T-cell (primary cell): ENCODE measurements at regions not wholly inside any gene's neighbourhood (a gene's known extent, or its start where the extent isn't known, plus 50 kb on each side); places are given as distances from the start of the nearest gene placed in this dataset.

Source experiments
- ATAC-seq, 4 experiments: fragments of 200-7000 bp in 3 of 4; fragments of 150-1000 bp in 1 of 4; cut with Tn5 transposase; replicated peaks in 1 of 4; 1 replicate in 3 of 4; 2 replicates in 1 of 4; pipeline ENCODE4 v1.10.0; 2021; ENCODE audit warnings: moderate library complexity in 3 of 4, mild to moderate bottlenecking in 2 of 4, moderate number of reproducible peaks in 1 of 4
- CTCF ChIA-PET, 2 donors: fragments of 300-600 bp; sonication (Branson Sonifier 250); formaldehyde crosslinking; loops; one replicate each; lab custom pipeline; 2022; ENCODE audit warnings: antibody characterized with exemption in 2 of 2; lab: Charles Lee
- POLR2A ChIA-PET, 2 donors: fragments of 300-600 bp; sonication (Branson Sonifier 250); formaldehyde crosslinking; loops; one replicate each; lab custom pipeline; 2022; ENCODE audit warnings: antibody characterized with exemption in 2 of 2; lab: Charles Lee
- DNase-seq, 35 experiments: peaks; one replicate each; pipeline versions ENCODE4 v3.0.0 to v3.0.0-alpha.2; 2013 to 2023
- H3K27ac ChIP-seq: one replicate; pipeline ENCODE4 v1.5.1; 2013; ENCODE audit warnings: low read length
- H3K27me3 ChIP-seq, 2 experiments: replicated peaks in 1 of 2; 1 replicate in 1 of 2; 2 replicates in 1 of 2; pipeline versions ENCODE4 v1.6.1 to v1.7.0; 2013; ENCODE audit warnings: low read length in 1 of 2, mixed read lengths in 1 of 2; ENCODE audit not compliant: control insufficient read depth in 2 of 2, insufficient read depth in 2 of 2; ENCODE audit errors: extremely low read depth in 1 of 2
- H3K36me3 ChIP-seq, 2 donors: 1 replicate in 1 of 2; 2 replicates in 1 of 2; pipeline versions ENCODE4 v1.6.1 to v1.7.0; 2013; ENCODE audit warnings: low read length in 1 of 2; ENCODE audit not compliant: control insufficient read depth in 2 of 2, insufficient read depth in 1 of 2; ENCODE audit errors: extremely low read depth in 1 of 2
- H3K4me1 ChIP-seq, 2 experiments: 1 replicate in 1 of 2; 2 replicates in 1 of 2; pipeline versions ENCODE4 v1.6.1 to v1.7.0; 2013; ENCODE audit warnings: low read length in 2 of 2, mixed read lengths in 1 of 2; ENCODE audit not compliant: insufficient read depth in 2 of 2, control insufficient read depth in 1 of 2; ENCODE audit errors: extremely low read depth in 1 of 2
- H3K4me3 ChIP-seq, 2 donors: 1 replicate in 1 of 2; 2 replicates in 1 of 2; pipeline versions ENCODE4 v1.5.1 to v1.7.0; 2013; ENCODE audit warnings: mild to moderate bottlenecking in 2 of 2, low read length in 1 of 2, moderate library complexity in 1 of 2; ENCODE audit not compliant: control insufficient read depth in 1 of 2; ENCODE audit errors: extremely low read depth in 1 of 2
- H3K9me3 ChIP-seq: 2 replicates; pipeline ENCODE4 v1.7.0; 2013
- H3K27ac Mint-ChIP-seq, 2 donors: one replicate each; pipeline ENCODE4 v1.8.0; 2020 to 2021; ENCODE audit warnings: mild to moderate bottlenecking in 2 of 2, mixed read lengths in 2 of 2
- H3K27me3 Mint-ChIP-seq, 2 donors: one replicate each; pipeline ENCODE4 v1.8.0; 2021 to 2022; ENCODE audit warnings: mixed read lengths in 2 of 2
- H3K36me3 Mint-ChIP-seq: one replicate; pipeline ENCODE4 v1.8.0; 2021; ENCODE audit warnings: mixed read lengths
- H3K4me1 Mint-ChIP-seq, 3 donors: one replicate each; pipeline ENCODE4 v1.8.0; 2020 to 2022; ENCODE audit warnings: mixed read lengths in 3 of 3, mild to moderate bottlenecking in 1 of 3
- H3K4me3 Mint-ChIP-seq, 3 donors: one replicate each; pipeline ENCODE4 v1.8.0; 2020 to 2022; ENCODE audit warnings: mild to moderate bottlenecking in 3 of 3, mixed read lengths in 3 of 3, moderate library complexity in 3 of 3
- H3K9me3 Mint-ChIP-seq, 3 donors: one replicate each; pipeline ENCODE4 v1.8.0; 2020 to 2022; ENCODE audit warnings: mixed read lengths in 3 of 3
- WGBS: methylation state at CpG from one replicate; pipeline ENCODE4 v1.1.5; 2013; ENCODE audit warnings: missing lambda C conversion rate; ENCODE audit not compliant: insufficient coverage; 5-methylcytosine and 5-hydroxymethylcytosine counted together

DNA sequence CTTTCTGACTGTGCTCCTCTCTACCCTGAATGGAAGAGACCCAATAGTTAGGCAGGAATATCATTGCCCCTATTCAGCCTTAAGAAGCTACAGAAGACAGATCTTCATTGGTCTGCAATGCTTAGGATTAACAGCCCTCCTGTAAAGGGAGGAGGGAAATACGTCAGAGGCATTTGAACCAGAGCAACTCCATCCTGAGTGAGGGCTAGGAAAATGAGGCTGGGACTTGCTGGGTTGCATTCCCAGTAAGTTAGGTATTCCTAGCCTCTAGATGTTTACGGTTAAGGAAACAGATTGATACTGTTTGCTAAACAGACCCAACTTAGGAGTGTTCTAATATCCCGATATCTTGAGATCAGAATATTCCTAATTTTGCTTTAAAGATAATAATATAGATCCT is 63.5 kb downstream of the PCDH18 start:
- Histone ChIP-seq H3K27ac (no peak overlapping the region), H3K9me3 (no peaks in the 10 kb centered on the region), H3K4me1 (no peaks in the 10 kb centered on the region), H3K4me3 (no peak overlapping the region), H3K36me3 (no peaks in the 10 kb centered on the region), H3K27me3 (no peaks in the 10 kb centered on the region)
- no peaks in the 10 kb centered on the region for H3K36me3 Mint-ChIP-seq
- 50% methylated on average over 1 of the region's 3 CpGs for WGBS
- ATAC-seq (no peak), DNase-seq (no peak)
- no peak overlapping the region for H3K4me3 Mint-ChIP-seq
- H3K9me3 Mint-ChIP-seq = peaks cover 9 to 24% (median 12%) of the 10 kb centered on the region in 3 donors
- H3K27ac Mint-ChIP-seq = no peak overlapping the region
- ChIA-PET CTCF (no interaction called here), POLR2A (no interaction called here)
- no peaks in the 10 kb centered on the region for H3K27me3 Mint-ChIP-seq
- H3K4me1 Mint-ChIP-seq = no peaks in the 10 kb centered on the region

DNA sequence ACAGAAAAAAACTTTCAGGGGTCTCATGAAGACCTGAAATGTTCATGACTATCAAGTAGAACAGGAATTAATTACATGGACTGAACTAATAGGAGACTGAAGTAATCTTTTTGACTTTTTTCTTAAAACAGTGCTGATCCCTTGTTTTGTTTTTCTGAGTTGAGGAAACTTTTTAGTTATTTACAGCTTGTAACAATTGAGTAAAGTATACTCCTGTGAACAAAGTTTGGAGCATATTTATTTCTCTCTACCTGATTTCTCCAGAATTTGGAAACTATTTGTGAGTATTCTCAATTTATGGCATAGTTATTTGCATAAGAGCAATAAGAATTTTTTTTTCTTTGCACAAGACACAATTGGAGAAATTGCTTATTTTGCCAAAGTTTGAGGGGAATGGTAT is 64.8 kb downstream of the PCDH18 start:
- POLR2A ChIA-PET = no interaction called here
- DNase-seq (no peak), ATAC-seq (no peak)
- Mint-ChIP-seq H3K9me3 (peaks cover 12 to 25% (median 15%) of the 10 kb centered on the region in 3 donors), H3K36me3 (no peaks in the 10 kb centered on the region), H3K27ac (no peak overlapping the region), H3K4me3 (no peak overlapping the region), H3K27me3 (no peaks in the 10 kb centered on the region), H3K4me1 (no peaks in the 10 kb centered on the region)
- H3K27ac ChIP-seq = no peak overlapping the region
- H3K4me3 ChIP-seq = no peak overlapping the region
- no peaks in the 10 kb centered on the region for H3K9me3 ChIP-seq
- H3K36me3 ChIP-seq = no peaks in the 10 kb centered on the region
- no peaks in the 10 kb centered on the region for H3K4me1 ChIP-seq
- no peaks in the 10 kb centered on the region for H3K27me3 ChIP-seq
- CTCF ChIA-PET = no interaction called here

DNA sequence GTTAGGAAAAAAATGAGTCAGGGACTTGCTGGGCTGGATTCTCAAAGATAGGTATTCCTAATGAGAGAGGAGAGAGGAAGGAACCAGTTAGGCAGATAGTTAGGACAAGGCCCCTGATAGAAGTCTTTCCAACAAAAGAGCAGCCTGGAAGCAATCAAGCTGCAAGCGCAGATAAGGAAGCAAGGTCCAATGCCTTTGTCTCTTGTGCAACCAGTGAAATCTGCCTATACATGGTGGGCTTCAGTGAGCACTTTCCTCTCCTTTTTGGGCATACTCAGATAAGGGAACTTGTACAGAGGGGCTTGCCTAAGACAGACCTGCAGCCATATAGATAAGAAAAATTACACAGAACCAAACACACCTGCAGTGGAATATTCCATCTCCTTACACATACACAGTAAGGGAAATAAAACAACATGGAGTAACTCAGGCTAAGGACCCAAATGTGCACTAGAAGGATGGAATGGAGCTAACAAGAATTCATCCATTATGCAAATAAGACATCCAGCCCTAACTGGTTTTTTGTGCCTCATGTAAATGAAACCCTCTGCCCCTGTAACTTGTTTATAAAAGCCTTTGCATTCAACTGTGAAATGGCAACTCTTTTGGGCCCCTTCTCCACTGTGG is 68.8 kb downstream of the PCDH18 start:
- Histone ChIP-seq H3K36me3 (no peaks in the 10 kb centered on the region), H3K27me3 (no peaks in the 10 kb centered on the region), H3K4me1 (no peaks in the 10 kb centered on the region), H3K4me3 (no peak overlapping the region), H3K9me3 (no peaks in the 10 kb centered on the region), H3K27ac (no peak overlapping the region)
- Mint-ChIP-seq H3K9me3 (peaks cover 16 to 22% (median 20%) of the 10 kb centered on the region in 3 donors), H3K36me3 (no peaks in the 10 kb centered on the region), H3K27ac (no peak overlapping the region), H3K4me1 (no peaks in the 10 kb centered on the region), H3K27me3 (no peaks in the 10 kb centered on the region), H3K4me3 (no peak overlapping the region)
- ChIA-PET CTCF (no interaction called here), POLR2A (no interaction called here)
- WGBS = 89% methylated on average over 1 of the region's 1 CpG
- no peak for DNase-seq
- no peak for ATAC-seq

DNA sequence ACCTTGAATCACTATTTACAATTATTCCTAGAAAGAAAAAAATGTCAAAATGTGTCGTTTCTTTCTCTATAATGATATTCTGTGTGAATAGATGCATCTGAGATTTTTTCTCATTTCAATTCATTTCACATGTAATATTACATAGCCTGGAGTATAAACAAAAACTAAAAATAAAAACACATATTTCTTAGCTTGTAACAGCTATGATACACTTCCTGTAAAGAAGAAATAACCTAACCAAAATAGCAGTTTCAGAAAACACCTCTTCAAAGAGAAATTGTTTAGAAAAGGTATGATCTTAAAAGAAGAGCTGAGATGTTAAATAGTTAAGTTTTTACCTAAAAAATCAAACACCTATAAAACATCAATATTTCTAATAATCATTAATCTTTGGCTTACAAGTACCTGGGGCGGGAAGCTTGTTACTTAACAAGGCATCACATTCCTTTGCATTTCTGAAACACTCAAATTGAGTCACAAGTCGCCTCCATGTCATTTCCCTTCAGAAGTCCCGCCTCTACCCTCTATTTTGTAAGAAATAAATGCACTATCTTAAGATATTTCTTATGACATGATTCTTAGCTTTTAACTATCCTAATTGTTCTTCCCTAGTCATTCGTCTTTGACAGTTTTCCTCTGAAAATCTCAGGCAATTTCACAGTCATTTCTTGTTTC is 76.5 kb downstream of the PCDH18 start:
- H3K4me1 ChIP-seq = no peaks in the 10 kb centered on the region
- WGBS = 69% methylated on average over 2 of the region's 5 CpGs
- H3K27ac ChIP-seq = no peak overlapping the region
- Mint-ChIP-seq H3K27ac (no peak overlapping the region), H3K4me1 (no peaks in the 10 kb centered on the region), H3K9me3 (peaks cover 4 to 5% (median 4%) of the 10 kb centered on the region in 3 donors), H3K27me3 (no peaks in the 10 kb centered on the region), H3K4me3 (no peak overlapping the region), H3K36me3 (no peaks in the 10 kb centered on the region)
- DNase-seq (no peak), ATAC-seq (no peak)
- no peaks in the 10 kb centered on the region for H3K9me3 ChIP-seq
- no peak overlapping the region for H3K4me3 ChIP-seq
- H3K36me3 ChIP-seq = no peaks in the 10 kb centered on the region
- ChIA-PET POLR2A (interaction anchor here in 1 of 2 donors (0.5 kb wide), 1 partner anchor 9 kb away, joined by 5 read pairs; no protein-coding TSS in a partner anchor), CTCF (no interaction called here)
- H3K27me3 ChIP-seq = no peaks in the 10 kb centered on the region

DNA sequence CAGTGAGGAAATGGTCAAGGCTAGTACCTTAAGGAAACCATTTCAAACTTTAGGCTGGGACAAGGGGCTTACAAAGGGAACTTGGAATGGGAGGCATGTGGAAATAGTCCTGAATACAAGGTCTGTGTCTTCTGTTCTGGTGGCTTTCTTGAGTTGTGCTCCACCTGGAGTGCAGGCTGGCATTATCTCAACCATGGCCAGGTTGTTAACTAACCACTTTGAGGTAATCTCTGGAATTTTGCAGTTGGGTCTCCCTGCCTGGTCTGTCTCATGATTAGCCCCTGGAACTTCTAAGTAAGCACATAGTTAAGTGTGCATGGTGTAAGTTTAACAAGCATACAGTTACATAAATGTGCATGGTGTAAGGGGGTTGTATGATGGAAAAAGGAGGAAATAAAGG is 77.5 kb downstream of the PCDH18 start:
- DNase-seq = no peak
- ChIA-PET POLR2A (interaction anchor here in 1 of 2 donors (0.6 kb wide), 1 partner anchor 602 kb away, joined by 3 read pairs; no protein-coding TSS in a partner anchor), CTCF (no interaction called here)
- Mint-ChIP-seq H3K9me3 (peaks cover 2 to 5% (median 4%) of the 10 kb centered on the region in 3 donors), H3K27me3 (no peaks in the 10 kb centered on the region), H3K4me3 (no peak overlapping the region), H3K27ac (no peak overlapping the region), H3K4me1 (no peaks in the 10 kb centered on the region), H3K36me3 (no peaks in the 10 kb centered on the region)
- no peaks in the 10 kb centered on the region for H3K4me1 ChIP-seq
- no peak for ATAC-seq
- no peak overlapping the region for H3K27ac ChIP-seq
- no peak overlapping the region for H3K4me3 ChIP-seq
- no peaks in the 10 kb centered on the region for H3K36me3 ChIP-seq
- no peaks in the 10 kb centered on the region for H3K9me3 ChIP-seq
- no peaks in the 10 kb centered on the region for H3K27me3 ChIP-seq

DNA sequence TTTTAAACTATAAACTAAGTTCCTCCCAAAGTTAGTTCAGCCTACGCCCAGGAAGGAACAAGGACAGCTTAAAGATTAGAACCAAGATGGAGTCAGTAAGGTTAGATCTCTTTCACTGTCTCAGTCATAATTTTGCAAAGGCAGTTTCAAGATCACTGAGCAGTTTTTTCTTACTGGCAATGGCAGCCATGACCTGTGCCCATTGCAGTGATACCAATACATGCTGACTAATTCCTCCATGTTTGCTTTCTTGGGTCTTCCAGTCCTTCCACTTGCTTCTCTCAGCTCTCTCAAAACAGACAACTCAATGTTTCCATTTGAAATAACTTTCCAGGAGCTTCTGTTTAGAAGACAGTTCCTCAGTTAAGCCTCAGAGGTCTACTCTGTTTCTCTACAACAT is 79.5 kb downstream of the PCDH18 start:
- H3K9me3 Mint-ChIP-seq = peaks cover 0 to 5% (median 4%) of the 10 kb centered on the region in 3 donors
- DNase-seq = no peak
- WGBS = no CpG with 5 or more reads among the region's 1 CpG
- POLR2A ChIA-PET = no interaction called here
- no peaks in the 10 kb centered on the region for H3K27me3 Mint-ChIP-seq
- no peak for ATAC-seq
- Histone ChIP-seq H3K4me1 (no peaks in the 10 kb centered on the region), H3K4me3 (no peak overlapping the region), H3K27ac (no peak overlapping the region), H3K36me3 (no peaks in the 10 kb centered on the region), H3K9me3 (no peaks in the 10 kb centered on the region), H3K27me3 (no peaks in the 10 kb centered on the region)
- no peaks in the 10 kb centered on the region for H3K4me1 Mint-ChIP-seq
- H3K4me3 Mint-ChIP-seq = no peak overlapping the region
- CTCF ChIA-PET = no interaction called here
- H3K27ac Mint-ChIP-seq = no peak overlapping the region
- H3K36me3 Mint-ChIP-seq = no peaks in the 10 kb centered on the region
